Skeletal muscle tissue (tissue), 3 donors: ENCODE measurements at regions not wholly inside any gene's neighbourhood (a gene's known extent, or its start where the extent isn't known, plus 50 kb on each side); places are given as distances from the start of the nearest gene placed in this dataset.

Experiments used
- H3K27ac ChIP-seq: one replicate; pipeline ENCODE4 v1.7.0; 2013; ENCODE audit warnings: mild to moderate bottlenecking, low read depth, low read length, inconsistent platforms
- H3K27me3 ChIP-seq, 3 donors: one replicate each; pipeline ENCODE4 v1.7.0; 2013; ENCODE audit warnings: low read length in 3 of 3; ENCODE audit not compliant: control insufficient read depth in 3 of 3, insufficient read depth in 3 of 3
- H3K36me3 ChIP-seq, 3 donors: one replicate each; pipeline ENCODE4 v1.7.0; 2013; ENCODE audit warnings: low read length in 3 of 3; ENCODE audit not compliant: control insufficient read depth in 3 of 3, insufficient read depth in 3 of 3
- H3K4me1 ChIP-seq, 3 donors: one replicate each; pipeline ENCODE4 v1.7.0; 2013; ENCODE audit warnings: low read length in 3 of 3, mild to moderate bottlenecking in 3 of 3; ENCODE audit not compliant: control insufficient read depth in 3 of 3, insufficient read depth in 3 of 3
- H3K4me3 ChIP-seq, 3 donors: one replicate each; pipeline ENCODE4 v1.7.0; 2013; ENCODE audit warnings: low read length in 3 of 3
- H3K9ac ChIP-seq, 3 donors: one replicate each; pipeline ENCODE4 v1.7.0; 2013; ENCODE audit warnings: low read length in 3 of 3, mild to moderate bottlenecking in 3 of 3, moderate library complexity in 2 of 3, low read depth in 1 of 3
- H3K9me3 ChIP-seq, 3 donors: one replicate each; pipeline ENCODE4 v1.7.0; 2013; ENCODE audit warnings: low read length in 3 of 3; ENCODE audit not compliant: control insufficient read depth in 3 of 3
- donor health status: Osteomylitis.

DNA sequence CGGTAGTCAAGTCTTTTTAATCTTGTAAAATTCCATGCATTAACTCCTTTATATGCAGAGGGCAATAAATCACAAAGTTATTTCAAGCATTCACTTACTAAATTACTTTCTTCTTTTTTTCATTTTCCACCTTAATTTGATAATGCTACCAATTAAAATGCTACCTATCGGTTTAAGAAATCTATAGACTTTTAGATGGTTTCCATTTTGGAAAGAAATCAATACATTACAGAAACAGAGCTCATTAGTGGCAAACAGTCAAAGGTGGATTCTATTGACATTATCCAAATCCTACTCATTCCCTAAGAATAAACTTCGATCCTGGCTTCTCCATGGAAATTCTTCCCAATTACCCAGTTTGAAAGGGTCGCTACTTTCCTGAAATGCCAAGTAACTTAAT lies 176.5 kb downstream of the MREG start:
- peaks cover 0 to 10% (median 7%) of the 10 kb centered on the region in 3 donors for H3K4me1 ChIP-seq
- H3K4me3 ChIP-seq: no peak overlapping the region
- no peaks in the 10 kb centered on the region for H3K36me3 ChIP-seq
- no peaks in the 10 kb centered on the region for H3K27me3 ChIP-seq
- no peak overlapping the region for H3K9ac ChIP-seq
- no peaks in the 10 kb centered on the region for H3K9me3 ChIP-seq
- H3K27ac ChIP-seq: no peak overlapping the region

DNA sequence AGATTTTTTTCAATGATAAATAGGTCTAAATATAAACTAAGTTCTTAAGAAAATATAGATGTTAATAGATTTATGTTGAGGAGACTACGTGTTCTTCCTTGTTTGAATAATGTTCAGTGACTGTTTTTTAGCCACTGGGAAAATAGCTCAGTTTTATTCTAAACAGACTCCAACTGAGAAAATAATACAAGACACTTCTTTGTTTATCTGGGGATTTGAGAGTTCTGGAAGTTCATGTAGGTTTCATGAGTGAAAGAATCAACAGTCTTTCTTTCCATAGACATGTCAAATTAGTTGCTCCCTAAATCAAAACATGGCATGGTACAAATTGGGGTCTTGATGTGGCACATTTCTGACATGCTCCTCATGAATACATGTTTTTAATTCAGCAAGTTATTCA lies 177.7 kb downstream of the MREG start:
- no peaks in the 10 kb centered on the region for H3K36me3 ChIP-seq
- H3K4me1 ChIP-seq: peaks cover 4 to 10% (median 7%) of the 10 kb centered on the region in 3 donors
- H3K9ac ChIP-seq: no peak overlapping the region
- H3K27me3 ChIP-seq: no peaks in the 10 kb centered on the region
- H3K27ac ChIP-seq: no peak overlapping the region
- H3K4me3 ChIP-seq: no peak overlapping the region
- H3K9me3 ChIP-seq: no peaks in the 10 kb centered on the region

DNA sequence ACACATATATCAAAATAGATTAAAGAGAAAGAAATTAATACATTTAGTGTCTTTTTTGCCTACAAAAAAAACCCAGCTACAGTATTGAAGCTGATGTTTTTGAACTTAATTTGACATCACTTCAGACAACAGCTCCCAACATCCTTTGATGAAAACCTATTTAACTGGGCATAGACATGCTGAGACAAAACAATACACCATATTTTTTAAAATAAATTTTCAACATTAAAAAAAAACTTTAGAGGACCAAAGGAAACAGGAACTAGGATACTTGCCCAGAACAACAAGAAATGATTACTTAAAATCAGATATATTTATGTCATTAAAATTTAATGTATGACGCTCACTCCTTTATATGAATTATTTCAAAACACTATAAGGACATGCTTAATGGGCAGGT lies 178.1 kb downstream of the MREG start:
- peaks cover 4 to 10% (median 7%) of the 10 kb centered on the region in 3 donors for H3K4me1 ChIP-seq
- no peak overlapping the region for H3K9ac ChIP-seq
- H3K27ac ChIP-seq: no peak overlapping the region
- H3K9me3 ChIP-seq: no peaks in the 10 kb centered on the region
- H3K4me3 ChIP-seq: no peak overlapping the region
- H3K27me3 ChIP-seq: no peaks in the 10 kb centered on the region
- no peaks in the 10 kb centered on the region for H3K36me3 ChIP-seq

DNA sequence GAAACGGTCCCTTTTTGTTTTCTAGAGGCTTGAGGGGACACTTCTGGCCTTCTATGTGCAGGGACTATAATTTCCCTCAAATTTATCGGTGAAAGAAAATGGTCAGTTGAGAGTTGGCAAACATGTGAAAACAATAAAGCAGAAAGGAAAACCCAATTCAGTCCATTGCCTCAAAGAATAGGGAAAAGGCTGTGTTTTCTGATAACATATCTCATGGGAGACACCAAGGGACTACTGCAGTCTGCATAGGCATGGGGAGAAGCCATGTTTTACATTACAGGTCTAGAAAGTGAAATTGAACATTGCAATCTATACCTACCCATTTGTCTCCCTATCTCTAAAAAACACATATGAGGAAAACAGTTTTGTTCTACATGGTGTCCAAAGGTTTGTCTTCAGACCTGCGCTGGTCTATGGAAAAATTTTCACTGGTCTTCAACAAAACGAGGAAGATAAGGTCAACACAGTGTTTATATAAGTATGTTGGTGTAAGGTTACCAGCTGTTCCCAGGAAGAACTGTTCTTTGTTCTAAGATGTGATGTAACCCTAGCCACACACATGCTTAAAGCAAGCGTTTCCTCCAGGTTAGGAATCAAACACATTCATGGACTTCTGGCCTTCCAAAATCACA lies 179.7 kb downstream of the MREG start:
- Histone ChIP-seq H3K9me3 (no peaks in the 10 kb centered on the region), H3K9ac (no peak overlapping the region), H3K4me3 (no peak overlapping the region), H3K27me3 (no peaks in the 10 kb centered on the region), H3K27ac (no peak overlapping the region), H3K36me3 (no peaks in the 10 kb centered on the region), H3K4me1 (peaks cover 0 to 7% (median 4%) of the 10 kb centered on the region in 3 donors)

DNA sequence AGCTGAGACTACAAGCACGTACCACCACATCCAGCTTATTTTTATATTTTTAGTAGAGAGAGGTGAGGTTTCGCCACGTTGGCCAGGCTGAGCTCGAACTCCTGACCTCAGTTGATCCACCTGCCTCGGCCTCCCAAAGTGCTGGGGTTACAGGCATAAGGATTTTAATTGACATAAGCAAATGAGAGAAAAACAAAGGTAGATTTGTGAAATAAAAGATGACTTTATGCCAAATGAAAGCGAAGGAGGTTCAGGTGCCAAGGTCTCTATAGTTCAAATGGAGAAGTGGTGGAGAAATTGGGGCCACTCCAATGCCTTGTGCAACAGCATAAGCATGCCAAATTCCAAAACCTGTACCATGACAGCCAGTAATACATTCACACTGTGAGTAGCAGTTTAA lies 180.6 kb downstream of the MREG start:
- Histone ChIP-seq H3K36me3 (no peaks in the 10 kb centered on the region), H3K9ac (no peak overlapping the region), H3K4me3 (no peak overlapping the region), H3K27ac (no peak overlapping the region), H3K4me1 (peaks cover 0 to 7% (median 4%) of the 10 kb centered on the region in 3 donors), H3K27me3 (no peaks in the 10 kb centered on the region), H3K9me3 (no peaks in the 10 kb centered on the region)

DNA sequence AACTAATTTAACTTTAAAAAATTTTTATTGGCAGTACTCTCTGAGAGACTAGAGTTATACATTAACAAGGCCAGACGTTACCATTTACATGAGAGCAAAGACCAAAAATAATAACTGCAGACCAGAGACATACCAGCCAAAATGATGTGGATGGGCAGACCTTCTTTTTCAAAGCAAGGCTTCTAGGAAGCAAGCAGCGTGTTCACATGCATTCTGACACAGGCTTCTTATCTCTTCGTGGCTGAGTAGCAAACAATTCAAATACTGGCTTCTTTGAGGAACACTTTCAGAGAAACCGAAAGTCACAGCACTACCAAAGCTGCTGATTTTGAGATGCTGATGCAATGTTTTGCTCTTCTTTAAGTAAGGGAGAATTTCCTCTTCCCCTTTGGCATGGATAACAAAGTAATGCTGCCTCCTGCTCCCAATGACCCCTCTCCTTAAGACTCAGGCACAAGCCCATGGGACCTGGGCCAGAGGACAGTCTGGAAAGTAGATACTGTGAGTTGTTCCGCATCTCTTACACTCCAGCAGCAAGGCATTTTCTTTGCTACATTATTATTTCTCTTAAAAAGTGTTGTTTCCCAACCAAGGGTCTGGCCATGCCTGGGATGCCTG lies 181.9 kb downstream of the MREG start:
- no peaks in the 10 kb centered on the region for H3K27me3 ChIP-seq
- H3K9ac ChIP-seq: no peak overlapping the region
- no peak overlapping the region for H3K4me3 ChIP-seq
- peaks cover 0 to 7% (median 4%) of the 10 kb centered on the region in 3 donors for H3K4me1 ChIP-seq
- no peaks in the 10 kb centered on the region for H3K36me3 ChIP-seq
- no peaks in the 10 kb centered on the region for H3K9me3 ChIP-seq
- H3K27ac ChIP-seq: no peak overlapping the region

DNA sequence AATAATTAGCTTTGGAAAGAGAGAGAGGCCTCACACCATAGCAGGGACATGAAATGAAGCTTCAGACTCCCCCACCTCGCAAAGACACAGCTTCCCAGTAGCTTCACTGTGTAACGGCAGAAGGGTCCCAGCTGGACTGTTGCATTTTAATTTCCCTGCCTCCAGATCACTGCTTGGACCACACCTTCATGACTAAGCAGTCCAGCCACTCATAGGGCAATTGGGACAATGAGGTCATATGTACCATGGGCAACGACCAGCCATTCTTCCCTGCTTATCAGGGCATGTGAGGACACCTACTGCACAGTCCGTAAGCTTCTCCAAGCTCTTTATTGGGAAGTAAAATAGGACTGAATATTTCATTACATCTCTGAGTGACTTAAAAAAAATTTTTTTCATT lies 183.0 kb downstream of the MREG start:
- Histone ChIP-seq H3K36me3 (no peaks in the 10 kb centered on the region), H3K9ac (no peak overlapping the region), H3K27me3 (no peaks in the 10 kb centered on the region), H3K4me1 (peaks cover 0 to 7% (median 4%) of the 10 kb centered on the region in 3 donors), H3K4me3 (no peak overlapping the region), H3K27ac (no peak overlapping the region), H3K9me3 (no peaks in the 10 kb centered on the region)

DNA sequence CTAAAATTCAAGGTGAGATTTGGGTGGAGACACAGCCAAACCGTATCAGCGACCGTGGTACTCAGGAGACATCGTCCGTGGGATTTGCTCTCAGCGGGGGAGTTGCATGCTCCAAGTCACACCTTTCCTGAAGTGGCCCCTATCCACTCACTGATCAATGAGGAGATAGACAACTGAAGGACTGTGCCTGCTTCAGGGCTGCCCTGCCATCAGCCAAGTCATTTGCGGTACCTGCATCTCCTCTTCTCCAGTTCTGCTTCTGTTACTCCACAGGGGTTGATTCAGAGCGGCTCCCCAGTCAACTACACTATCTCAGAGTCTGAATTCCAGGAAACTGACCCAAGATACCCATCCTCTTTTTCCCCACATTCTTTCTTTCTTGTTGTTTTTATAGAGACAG lies 184.1 kb downstream of the MREG start:
- H3K4me3 ChIP-seq: no peak overlapping the region
- no peaks in the 10 kb centered on the region for H3K9me3 ChIP-seq
- H3K27ac ChIP-seq: no peak overlapping the region
- no peaks in the 10 kb centered on the region for H3K27me3 ChIP-seq
- no peak overlapping the region for H3K9ac ChIP-seq
- H3K36me3 ChIP-seq: no peaks in the 10 kb centered on the region
- peaks cover 0 to 7% (median 4%) of the 10 kb centered on the region in 3 donors for H3K4me1 ChIP-seq

DNA sequence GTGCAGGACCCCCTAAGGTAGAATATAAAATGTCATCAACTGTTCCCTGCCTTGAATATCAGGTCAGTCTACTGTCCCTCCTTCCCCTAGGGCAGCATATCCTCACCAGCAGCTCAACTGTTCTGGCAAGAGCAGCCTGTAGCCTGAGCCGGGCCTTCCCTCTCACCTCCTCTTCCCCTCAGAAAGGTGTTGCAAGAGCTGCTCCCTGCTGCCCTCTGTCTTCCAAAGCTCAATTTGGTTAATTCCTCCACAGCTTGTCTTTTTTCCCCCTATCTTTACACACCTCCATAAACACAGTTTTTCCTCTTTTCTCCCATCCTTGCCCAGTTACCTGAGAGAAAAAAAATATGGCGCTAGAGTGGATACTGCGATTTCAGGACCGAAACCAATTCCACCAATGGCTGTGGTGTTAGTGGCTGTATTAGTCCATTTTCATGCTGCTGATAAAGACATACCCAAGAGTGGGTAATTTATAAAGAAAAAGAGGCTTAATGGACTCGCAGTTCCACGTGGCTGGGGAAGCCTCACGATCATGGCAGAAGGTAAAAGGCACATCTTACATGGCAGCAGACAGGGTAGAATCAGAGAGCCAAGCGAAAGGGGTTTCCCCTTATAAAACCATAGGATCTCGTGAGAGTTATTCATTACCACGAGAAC lies 184.7 kb downstream of the MREG start:
- Histone ChIP-seq H3K9me3 (no peaks in the 10 kb centered on the region), H3K27me3 (no peaks in the 10 kb centered on the region), H3K4me1 (peaks cover 0 to 4% (median 4%) of the 10 kb centered on the region in 3 donors), H3K9ac (no peak overlapping the region), H3K36me3 (no peaks in the 10 kb centered on the region), H3K4me3 (no peak overlapping the region), H3K27ac (no peak overlapping the region)

DNA sequence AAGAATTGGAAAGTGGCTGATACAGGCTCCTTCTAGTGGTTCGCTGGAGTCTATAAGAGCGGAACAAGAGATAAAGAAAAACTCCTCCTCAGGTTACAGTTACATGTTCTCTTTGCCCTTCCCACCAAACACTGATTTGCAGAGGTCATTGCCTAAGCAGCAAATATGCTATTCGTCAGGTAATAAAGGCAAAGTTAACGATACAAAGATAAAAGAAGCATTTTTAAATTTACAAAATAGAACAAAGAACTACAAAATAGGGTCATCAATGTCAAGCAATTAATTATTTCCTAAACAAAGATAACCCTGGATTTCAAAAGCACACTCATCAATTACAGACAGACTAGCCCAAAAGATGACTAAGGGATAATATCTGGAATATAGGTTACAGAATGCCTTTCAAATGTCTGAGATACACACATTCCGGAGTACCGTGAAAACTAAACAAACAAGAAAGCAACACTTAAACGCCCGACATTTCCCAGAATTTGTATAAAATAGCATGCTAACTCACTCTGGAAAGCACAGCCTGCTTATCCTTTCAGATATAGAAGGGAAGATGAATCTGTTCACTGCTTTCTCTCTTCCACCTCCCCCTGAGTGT lies 186.4 kb downstream of the MREG start:
- H3K9me3 ChIP-seq: no peaks in the 10 kb centered on the region
- no peak overlapping the region for H3K4me3 ChIP-seq
- H3K27me3 ChIP-seq: no peaks in the 10 kb centered on the region
- H3K4me1 ChIP-seq: peaks cover 0 to 4% (median 0%) of the 10 kb centered on the region in 3 donors
- no peak overlapping the region for H3K27ac ChIP-seq
- no peak overlapping the region for H3K9ac ChIP-seq
- no peaks in the 10 kb centered on the region for H3K36me3 ChIP-seq
